HG02763 (cell line): ENCODE measurements at regions not wholly inside any gene's neighbourhood (a gene's known extent, or its start where the extent isn't known, plus 50 kb on each side); places are given as distances from the start of the nearest gene placed in this dataset.
"Not testable (repeated sequence)": the region's sequence is repeated elsewhere in the genome, so short reads cannot be mapped to it uniquely, and the experiment has no call there.

ENCODE experiments used
- ATAC-seq: cut with Tn5 transposase; IDR thresholded peaks from one replicate; pipeline ENCODE4 v1.9.1; 2021; ENCODE audit warnings: mild to moderate bottlenecking, moderate library complexity; ENCODE audit not compliant: unreplicated experiment

GRCh38 chr16:29118301-29118957, 133.6 kb downstream of the LAT start:
- not testable (repeated sequence) for ATAC-seq

- no peak for ATAC-seq
Observed at GRCh38 chr16:29117631-29118030, 132.8 kb downstream of the LAT start.

GRCh38 chr16:29116980-29117379, 132.1 kb downstream of the LAT start:
- ATAC-seq = no peak

- not testable (repeated sequence) for ATAC-seq
Observed at GRCh38 chr16:29116207-29116606, 131.4 kb downstream of the LAT start.

- ATAC-seq = not testable (repeated sequence)
Observed at GRCh38 chr16:29115802-29116141, 130.9 kb downstream of the LAT start.

- ATAC-seq = peak; percentile 43
Observed at GRCh38 chr16:29114989-29115801, 130.3 kb downstream of the LAT start.

GRCh38 chr16:29114574-29114973, 129.7 kb downstream of the LAT start:
- ATAC-seq = no peak

- not testable (repeated sequence) for ATAC-seq
Observed at GRCh38 chr16:29113446-29113845, 128.6 kb downstream of the LAT start.

GRCh38 chr16:29112755-29113347, 128.0 kb downstream of the LAT start:
- ATAC-seq = no peak

GRCh38 chr16:29111901-29112680, 127.2 kb downstream of the LAT start:
- ATAC-seq = not testable (repeated sequence)

- no peak for ATAC-seq
Observed at GRCh38 chr16:29111421-29111820, 126.6 kb downstream of the LAT start.

- not testable (repeated sequence) for ATAC-seq
Observed at GRCh38 chr16:29108625-29109169, 123.8 kb downstream of the LAT start.

- no peak for ATAC-seq
Observed at GRCh38 chr16:29107299-29107698, 122.4 kb downstream of the LAT start.

- not testable (repeated sequence) for ATAC-seq
Observed at GRCh38 chr16:29106259-29106908, 121.5 kb downstream of the LAT start.

GRCh38 chr16:29104600-29104999, 119.7 kb downstream of the LAT start:
- ATAC-seq = not testable (repeated sequence)

- not testable (repeated sequence) for ATAC-seq
Observed at GRCh38 chr16:29097965-29098364, 113.1 kb downstream of the LAT start.

GRCh38 chr16:29094729-29095624, 110.1 kb downstream of the LAT start:
- not testable (repeated sequence) for ATAC-seq

- not testable (repeated sequence) for ATAC-seq
Observed at GRCh38 chr16:29094325-29094724, 109.5 kb downstream of the LAT start.

- ATAC-seq = not testable (repeated sequence)
Observed at GRCh38 chr16:29089679-29090078, 104.8 kb downstream of the LAT start.
